T-helper 2 cell (primary cell): ENCODE measurements at regions not wholly inside any gene's neighbourhood (a gene's known extent, or its start where the extent isn't known, plus 50 kb on each side); places are given as distances from the start of the nearest gene placed in this dataset.

Experiments
- DNase-seq, 5 experiments: peaks; one replicate each; pipeline versions ENCODE4 v3.0.0 to v3.0.0-alpha.2; 2012 to 2022

- no peak for DNase-seq
Observed at GRCh38 chr16:35911899-35912298, 2452.5 kb downstream of the TP53TG3F start.

DNA sequence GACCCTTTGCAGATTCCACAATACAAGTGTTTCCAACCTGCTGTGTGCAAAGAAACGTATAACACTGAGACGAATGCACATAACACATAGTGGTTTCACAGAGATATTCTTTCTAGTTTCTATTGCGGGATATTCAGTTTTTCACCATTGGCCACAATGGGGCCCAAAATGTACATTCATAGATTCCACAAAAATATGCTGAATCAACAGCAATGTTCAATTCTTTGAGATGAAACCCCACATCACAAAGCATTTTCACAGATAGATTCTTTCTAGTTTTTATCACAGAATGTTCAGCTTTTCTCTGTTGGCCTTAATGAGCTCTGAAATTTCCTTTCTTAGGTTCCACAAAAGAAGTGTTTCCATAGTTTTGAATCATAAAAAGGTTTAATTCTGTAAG, 2472.3 kb downstream of the TP53TG3F start:
- DNase-seq, result no peak
